GM21786 (cell line): ENCODE measurements at regions not wholly inside any gene's neighbourhood (a gene's known extent, or its start where the extent isn't known, plus 50 kb on each side); places are given as distances from the start of the nearest gene placed in this dataset.

ENCODE experiments used
- ATAC-seq: cut with Tn5 transposase; IDR thresholded peaks from one replicate; pipeline ENCODE4 v1.9.1; 2021; ENCODE audit not compliant: unreplicated experiment

DNA sequence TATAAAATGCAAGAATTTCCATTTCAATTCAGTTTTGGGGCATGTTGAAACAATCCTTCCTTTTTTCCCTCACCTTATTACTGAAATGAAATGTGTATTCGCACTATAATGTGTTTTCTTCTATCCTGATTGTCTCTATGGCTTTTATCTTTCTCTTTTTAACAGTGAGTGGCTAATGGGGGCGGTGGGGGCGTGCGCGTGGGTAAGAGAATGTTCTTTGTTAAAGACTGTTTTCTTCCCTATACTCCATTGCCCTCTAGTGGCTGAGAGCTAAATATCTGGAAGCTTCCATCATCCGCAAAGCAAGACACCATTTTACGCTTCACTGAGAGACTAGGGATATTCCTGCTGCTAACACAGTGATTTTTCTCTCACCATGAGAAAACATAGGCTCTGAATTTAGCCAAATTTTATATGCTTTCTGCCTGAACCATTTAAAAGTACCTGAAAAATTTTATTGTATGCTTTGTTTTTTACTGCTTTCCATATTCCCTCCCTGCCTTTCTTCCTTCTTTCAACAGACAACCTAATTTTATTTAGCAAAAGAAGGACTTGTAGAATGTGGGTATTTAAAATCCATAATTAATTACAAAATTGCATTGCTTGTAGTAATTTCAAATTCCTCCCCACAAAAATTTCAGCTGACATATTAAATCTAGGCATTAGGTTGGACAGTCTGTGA lies 194.0 kb downstream of the GASK1B start:
- peak; percentile 87 for ATAC-seq

DNA sequence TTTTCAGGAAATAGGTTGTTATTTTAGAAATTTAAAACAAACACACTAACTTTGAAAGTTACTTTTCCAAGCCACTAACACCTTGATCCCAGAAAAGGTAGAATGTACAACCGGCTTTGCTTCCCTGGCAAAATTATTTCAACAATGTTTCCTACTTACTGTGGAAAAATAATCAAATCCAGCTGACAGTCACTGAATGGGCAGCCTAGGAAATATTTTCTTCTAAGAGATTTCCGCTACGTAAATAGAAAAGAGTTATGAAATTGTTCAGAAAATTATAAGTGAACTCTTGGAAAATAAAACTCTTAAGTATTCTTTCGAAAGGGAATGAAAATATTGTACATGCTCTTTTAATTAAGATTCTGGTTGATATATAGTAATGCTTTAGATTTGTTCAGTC lies 195.7 kb downstream of the GASK1B start:
- ATAC-seq, result no peak

DNA sequence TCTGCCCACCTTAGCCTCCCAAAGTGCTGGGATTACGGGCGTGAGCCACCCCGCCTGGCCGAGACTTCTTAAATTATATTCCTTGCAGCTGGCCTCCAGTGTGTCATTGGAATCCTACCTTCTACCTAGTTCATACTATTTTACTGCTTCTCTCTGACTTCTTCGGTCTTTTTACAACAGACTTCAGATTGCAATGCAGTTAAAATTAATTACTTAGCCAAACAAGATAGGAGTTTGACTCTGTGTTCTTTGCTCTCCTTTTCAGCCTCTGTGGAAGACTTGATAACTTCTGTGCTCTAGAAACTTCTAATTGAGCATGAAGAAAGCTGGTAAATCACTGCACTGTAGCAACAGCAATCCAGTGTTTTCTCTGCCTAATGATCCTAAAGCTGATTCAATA lies 199.5 kb downstream of the GASK1B start:
- ATAC-seq, result no peak

DNA sequence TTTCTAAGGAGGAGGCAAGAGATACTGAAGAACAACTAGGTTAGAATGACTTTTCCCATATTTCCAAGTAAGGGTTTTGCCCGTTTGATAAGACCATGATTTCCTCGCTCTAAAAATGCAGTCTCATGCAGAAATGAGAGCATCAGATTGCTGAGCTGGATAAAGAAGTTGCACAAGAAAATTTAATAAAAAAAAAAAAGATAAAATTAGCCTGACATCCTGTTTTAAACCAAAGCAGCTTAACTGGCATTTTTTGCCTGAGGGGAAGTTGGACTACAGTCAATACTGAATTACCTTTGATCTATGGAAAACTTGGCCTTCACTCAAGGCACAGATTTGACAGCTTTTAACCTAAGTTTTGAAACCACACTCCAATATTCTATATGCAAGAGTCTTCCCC lies 208.4 kb downstream of the GASK1B start:
- no peak for ATAC-seq

DNA sequence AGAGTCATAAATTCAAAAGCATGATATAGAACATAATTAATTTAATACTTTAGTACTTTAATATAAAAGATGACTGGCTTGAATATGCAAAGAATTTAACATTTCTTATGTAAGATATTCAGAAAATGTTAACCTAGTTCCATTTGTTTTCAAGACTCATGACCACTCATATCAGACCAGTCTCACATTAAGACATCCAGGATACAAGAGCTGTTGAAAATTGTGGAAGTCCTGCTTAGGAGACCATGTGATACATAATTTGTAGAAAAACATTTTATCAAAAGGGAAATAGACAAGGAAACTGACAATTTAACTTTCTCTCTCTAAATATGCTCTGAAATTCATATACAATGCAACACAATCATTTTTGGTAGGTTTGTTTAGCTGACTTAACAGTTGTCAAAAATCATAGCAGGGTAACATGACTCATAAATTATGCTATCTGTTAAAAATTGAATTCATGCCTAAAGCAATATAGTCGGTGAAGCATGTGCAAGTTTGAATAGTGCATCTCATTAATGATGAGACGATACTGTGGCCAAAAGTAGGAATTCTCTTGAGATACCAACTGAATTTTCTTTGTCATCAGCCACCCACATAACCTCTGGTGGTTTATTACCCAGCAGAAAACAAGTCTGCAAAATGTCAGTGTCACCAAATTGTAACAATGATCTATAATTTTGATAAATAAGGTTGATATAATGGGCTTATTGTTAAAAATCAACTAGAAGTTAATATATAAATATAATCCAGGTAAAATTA lies 211.4 kb downstream of the GASK1B start:
- ATAC-seq, result no peak

DNA sequence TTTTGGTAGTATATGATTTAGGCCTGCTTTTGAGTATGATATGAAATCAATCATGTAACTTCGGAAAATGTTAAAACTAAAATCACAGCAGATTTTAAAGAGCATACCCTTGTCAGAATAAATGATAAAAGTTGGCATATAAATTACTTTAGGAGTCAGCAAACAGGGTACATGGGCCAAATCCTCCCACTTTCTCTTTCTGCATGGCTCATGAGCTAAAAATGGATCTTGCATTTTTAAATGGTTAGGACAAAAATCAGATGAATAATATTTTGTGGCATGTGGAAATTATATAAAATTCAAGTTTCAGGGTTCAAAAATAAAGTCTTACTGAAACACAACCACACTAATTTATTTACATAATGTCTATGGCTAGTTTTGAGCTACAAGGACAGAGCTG lies 214.9 kb downstream of the GASK1B start:
- no peak for ATAC-seq

DNA sequence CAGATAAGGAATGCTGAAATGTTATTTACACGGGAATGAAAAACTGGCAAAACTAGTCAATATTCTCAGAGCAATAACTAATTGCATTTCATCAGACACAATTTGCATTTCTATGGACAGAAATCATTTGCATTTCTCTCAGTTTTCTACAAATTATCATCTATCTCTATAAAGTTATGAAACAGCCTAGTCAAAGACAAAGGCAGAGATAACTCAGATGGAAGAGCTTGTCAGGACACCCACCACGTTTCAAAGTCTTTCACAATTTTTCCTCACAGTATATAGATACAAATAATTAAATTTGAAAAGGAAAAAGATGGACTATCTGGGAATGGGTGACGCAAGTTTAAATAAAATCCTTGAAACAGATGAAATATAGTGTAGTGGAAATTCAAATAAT lies 230.8 kb downstream of the GASK1B start:
- no peak for ATAC-seq

DNA sequence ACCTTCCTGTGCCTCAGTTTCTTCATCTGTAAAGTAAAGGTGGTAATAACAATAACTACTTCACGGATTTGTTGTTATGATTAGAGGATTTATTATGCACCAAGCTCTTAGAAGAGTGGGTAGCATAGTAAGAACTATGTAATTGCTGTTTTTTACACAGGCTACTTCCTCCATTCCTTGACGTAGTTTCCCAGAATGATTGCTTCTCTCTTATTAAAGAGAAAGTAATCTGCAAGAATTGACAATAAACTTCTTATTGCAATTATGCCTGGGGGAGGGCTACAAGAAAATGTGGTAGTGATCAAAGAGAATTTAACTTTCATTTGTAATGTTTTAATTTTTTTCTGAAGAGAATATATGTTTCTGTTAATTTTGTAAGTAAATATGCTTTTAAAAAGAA lies 238.7 kb downstream of the GASK1B start:
- no peak for ATAC-seq

DNA sequence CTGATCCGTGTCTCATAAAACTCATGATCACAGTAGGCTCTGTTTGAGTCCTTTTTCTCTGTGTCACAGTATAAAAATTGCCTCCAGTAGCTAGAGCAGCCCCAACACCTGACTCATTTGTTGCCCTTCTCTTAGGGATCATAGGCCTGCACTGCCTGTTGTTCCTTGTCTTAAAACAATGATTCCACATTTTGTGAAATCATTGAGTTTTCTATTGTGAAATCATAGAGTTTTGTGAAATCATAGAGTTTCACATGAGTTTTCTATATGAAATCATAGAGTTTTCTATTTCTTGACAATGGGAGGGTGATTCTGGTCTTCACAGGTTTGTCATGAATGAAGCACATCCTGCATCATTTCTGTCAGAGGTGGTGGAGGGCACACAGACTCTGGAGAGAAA lies 239.9 kb downstream of the GASK1B start:
- no peak for ATAC-seq

DNA sequence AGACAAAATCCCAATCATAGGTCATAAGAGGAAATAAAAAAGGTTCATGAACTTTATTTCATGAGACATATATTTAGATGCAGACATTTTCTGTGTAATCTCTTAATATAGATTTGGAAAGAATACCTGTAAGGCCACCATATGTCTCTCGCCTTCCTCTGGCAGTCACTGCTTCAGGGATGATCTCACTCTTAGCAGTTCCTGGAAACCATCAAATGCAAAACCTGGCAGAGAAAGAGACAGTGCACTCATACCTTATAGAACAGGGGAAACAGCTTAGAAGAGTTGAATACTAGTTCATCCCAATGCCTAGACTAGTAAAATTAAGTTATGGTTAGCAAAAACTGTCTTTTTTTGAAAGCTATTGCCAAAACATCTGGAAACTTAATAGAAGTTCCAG lies 243.3 kb downstream of the GASK1B start:
- no peak for ATAC-seq

DNA sequence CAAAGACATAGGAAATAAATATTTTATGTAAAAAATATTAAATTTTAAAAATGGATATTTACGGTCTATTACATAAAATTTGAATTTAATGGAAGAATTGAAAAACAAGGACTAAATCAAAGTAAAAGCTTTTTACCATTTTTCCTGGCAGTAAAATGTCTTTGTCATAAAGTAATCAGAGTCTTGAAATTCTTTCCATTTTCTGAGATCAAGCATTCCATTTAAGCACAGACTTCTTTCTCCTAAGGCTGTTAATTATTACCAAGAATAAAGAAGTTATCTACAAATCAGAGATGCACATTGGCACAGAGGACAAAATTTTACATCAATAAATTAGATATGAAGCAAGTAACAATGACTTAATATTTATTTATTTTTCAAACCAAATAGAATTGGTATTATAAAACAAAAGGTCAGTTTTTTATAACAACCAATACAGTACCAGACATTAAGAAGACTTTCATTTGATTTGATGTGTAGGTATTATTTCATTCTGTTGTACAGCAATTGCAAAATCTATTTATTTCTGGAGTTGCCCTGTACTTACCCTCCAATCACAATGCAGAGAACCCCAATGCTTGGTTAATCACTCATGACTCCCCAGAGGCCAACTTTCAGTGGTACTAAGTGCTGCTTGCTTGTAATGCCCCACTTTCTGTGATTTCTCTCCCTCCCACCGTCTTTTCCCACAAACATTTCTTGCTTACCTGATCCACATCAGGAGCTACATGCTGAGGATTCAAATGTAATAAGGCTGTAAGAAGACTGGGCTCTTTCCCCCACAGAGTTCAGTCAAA lies 254.6 kb downstream of the GASK1B start:
- no peak for ATAC-seq

DNA sequence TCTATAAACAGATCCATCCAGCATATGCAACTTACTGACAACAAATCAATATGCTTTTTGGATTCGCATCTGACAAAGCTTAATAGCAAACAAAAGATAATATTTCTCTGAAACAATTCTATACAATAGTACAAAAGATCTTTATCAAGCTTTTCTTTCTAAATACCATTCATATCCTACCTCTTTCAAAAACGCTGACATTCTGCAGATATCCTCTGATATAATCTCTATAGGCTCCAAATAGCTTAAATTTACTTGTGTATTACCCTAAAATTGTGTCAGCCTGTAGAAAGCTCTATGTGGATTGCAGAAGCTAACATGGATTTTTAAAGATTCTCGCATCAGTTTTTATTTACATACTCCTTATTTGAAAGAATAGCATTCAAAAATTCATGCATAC lies 260.6 kb downstream of the GASK1B start:
- ATAC-seq, result no peak

DNA sequence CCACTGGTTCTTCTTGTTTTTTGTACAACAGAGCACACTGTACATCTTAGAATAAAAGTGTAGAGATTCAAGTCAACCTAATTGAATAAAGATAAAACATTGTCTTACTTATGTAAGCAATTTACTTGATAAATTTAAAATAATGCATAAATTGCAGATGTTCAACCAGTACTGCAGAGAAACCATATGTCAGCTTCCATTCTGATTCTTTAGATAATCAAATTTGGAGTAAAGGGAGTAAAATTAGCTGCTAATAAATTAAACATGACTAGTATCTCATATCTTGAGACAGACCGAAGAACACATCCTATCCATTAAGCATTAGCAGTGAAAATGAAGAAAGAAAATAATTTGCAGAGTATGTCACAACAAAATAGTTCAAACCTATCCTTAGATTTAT lies 261.2 kb downstream of the GASK1B start:
- no peak for ATAC-seq

DNA sequence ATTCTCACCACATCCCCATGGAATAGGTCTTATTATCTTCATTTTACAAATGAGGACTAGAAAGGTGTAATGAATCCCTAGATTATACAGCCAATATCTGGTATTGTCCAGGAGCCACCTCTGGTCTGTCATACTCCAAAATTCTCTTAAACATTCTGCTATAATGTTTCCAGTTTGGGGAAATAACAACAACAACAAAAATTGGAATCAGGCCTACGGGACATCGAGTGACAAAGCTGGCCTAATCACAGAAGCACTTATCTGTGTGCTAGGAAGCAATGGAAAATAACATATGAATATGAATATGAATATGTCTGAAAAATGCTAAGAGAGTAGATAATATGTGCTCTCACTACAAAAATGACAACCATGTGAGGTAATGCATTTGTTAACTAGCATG lies 264.1 kb downstream of the GASK1B start:
- ATAC-seq, result no peak

DNA sequence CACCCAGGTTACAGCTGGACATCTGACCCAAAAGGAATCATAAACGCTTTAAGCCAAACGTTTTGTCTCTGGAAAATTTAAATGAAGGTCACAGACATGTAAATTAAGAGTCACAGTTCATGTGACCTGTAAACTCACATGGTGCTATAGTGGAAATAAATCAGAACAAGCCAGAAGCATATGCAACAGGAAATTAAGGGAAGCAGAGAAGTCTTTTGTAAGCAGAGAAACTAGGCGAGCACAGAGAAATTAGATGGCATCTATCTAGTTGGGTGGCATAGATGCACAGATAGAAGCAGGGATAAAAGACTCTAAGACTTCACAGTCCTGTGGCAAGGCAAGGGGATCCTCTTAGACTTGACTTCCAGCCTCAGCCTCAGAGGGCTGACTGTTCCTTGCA lies 264.8 kb downstream of the GASK1B start:
- no peak for ATAC-seq

DNA sequence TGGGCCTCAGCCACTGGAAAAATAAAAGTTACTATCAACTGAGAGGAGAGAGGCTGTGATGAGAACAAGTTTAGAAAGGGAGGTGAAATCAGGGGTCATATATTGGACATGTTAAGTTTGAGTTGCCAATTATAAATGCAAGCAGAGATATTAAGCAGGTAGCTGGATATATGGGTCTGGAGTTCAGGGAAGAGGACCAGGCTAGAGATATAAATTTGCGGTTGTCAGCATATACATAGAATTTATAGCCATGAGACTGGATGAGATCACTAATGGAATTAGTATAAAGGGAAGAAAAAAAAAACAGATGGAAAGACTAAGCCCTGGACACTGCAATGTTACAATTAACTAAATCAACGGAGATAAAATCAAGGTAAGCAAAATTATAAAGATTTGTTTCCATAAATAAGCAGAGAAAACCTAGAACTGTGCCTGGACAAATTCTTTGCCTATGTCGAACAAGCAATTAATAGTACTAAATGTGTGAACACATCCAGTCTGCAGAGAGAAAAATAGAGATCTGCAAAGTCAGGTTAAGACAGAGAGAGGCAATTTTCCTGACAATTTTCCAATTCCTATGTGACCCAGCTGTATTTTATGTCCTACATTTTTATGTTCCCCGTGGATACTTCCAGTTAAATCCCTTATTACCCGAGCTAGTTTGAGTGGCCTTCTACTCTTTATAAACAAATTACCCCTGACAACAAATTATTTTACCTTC lies 265.4 kb downstream of the GASK1B start:
- no peak for ATAC-seq

DNA sequence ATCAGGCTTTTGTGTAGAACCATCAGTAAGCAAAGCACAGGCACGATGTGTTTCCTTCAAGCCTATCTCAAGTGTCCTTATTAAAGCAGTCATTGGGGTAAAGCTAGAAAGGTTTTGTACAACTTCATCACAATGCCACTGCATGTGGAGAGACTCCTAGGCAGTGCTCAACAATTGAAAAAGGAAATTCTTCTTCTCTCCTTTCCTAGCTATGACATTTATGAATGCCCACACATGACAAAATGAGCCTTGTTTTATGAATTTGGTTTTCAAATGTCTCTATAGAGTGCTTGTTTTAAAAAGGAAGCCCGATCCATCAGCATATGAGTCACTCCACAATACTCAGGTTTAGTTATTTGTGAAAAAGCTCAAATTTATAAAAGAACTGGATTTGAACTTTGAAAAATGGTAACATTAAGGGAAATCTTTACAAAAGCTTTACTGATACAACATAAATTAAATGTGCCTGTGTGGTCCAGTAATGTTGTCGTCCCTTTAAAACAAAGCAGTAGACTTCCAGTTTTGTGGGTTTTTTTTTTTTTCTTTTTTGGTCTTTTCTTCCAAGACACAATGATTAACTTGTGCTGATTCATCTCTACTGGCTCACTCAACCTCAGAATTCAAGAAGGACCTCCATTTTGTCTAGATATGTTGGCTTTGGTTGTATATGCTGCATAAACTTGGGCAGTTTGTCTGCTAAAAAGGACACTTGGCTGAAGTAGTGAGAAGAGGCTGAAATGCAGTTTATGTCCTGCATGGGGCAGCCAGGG lies 273.8 kb downstream of the GASK1B start:
- no peak for ATAC-seq

DNA sequence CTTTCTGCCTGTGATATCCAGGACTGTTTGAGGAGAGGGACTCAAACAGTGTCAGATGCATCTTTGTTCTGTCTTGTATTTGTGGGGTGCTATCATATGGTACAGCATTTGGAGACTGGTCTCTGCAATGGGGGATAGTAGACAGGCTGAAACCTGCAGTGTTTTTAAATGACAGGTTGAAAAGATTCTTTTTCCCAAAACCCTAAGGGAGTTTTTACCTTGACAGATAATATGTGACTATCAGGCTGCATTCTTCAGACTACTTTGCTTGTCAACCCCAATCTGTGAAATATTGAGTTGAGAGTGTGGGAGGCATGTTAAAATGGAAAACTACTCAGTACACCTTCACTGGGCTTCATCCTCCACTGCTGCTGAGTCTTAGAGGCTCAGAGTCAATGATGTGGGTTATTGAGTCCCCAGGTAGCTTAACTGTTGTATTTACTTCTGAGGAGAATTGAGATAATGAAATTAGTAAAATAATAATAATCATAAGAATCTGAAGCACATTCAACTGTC lies 274.9 kb downstream of the GASK1B start:
- ATAC-seq, result no peak

DNA sequence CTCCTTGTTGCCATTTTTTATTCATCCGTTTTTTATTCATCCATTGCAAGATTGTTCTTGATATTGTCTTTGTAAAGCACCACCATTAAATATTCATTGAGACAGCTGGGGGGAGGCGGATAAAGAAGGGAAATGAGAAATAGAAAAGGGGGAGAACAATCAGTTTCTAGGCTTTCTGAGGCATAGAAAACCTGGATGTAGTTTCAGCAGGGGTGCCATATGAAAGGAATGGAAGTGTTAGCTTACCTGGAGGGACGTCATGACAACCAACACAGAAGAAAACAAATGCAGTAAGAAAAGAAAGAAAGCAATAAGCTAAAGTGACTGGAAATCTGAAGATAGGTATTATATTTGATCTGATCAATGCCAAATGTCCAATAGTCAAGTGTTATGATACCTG lies 276.1 kb downstream of the GASK1B start:
- no peak for ATAC-seq

DNA sequence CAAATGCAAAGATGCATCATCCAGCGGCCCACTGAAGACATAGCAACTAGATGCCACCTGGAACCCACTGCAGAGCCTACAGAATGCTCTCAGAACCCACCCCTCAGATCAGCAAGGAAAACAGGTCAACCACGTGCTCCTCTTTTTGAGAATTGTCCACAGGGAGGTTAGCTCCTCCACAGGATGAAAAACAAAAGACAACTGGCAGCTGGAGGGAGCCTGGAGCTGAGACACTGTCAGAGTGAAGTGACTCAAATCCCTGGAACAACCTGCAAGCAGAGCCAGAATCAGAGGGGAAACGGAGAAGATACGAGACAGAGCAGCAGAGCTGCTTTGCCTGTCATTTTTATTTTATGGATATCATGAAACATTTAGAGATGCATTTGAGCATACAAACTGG lies 277.6 kb downstream of the GASK1B start:
- no peak for ATAC-seq
